Mucosa of rectum (tissue), 2 donors: ENCODE measurements at regions not wholly inside any gene's neighbourhood (a gene's known extent, or its start where the extent isn't known, plus 50 kb on each side); places are given as distances from the start of the nearest gene placed in this dataset.

Source experiments
- H3K27ac ChIP-seq, 2 donors: one replicate each; pipeline ENCODE4 v1.7.0; 2013; ENCODE audit warnings: inconsistent platforms in 2 of 2, low read depth in 2 of 2, low read length in 2 of 2
- H3K27me3 ChIP-seq, 2 donors: one replicate each; pipeline ENCODE4 v1.7.0; 2013; ENCODE audit warnings: low read length in 2 of 2; ENCODE audit not compliant: control insufficient read depth in 2 of 2, insufficient read depth in 2 of 2
- H3K36me3 ChIP-seq, 2 donors: one replicate each; pipeline ENCODE4 v1.7.0; 2013; ENCODE audit warnings: low read length in 2 of 2; ENCODE audit not compliant: control insufficient read depth in 2 of 2, insufficient read depth in 2 of 2
- H3K4me1 ChIP-seq, 2 donors: one replicate each; pipeline ENCODE4 v1.7.0; 2013; ENCODE audit warnings: low read length in 2 of 2, mild to moderate bottlenecking in 1 of 2; ENCODE audit not compliant: control insufficient read depth in 2 of 2, insufficient read depth in 2 of 2
- H3K4me3 ChIP-seq, 2 donors: one replicate each; pipeline ENCODE4 v1.7.0; 2013; ENCODE audit warnings: low read length in 2 of 2
- H3K9ac ChIP-seq, 2 donors: one replicate each; pipeline ENCODE4 v1.7.0; 2013; ENCODE audit warnings: low read length in 2 of 2, low read depth in 1 of 2, mild to moderate bottlenecking in 1 of 2
- H3K9me3 ChIP-seq, 2 donors: one replicate each; pipeline ENCODE4 v1.7.0; 2013; ENCODE audit warnings: low read length in 2 of 2; ENCODE audit not compliant: control insufficient read depth in 2 of 2
- donor health status: healthy.
- donor health status: Normal muscosa, but diverticular disease.

- no peak overlapping the region for H3K9ac ChIP-seq
- H3K9me3 ChIP-seq = peaks cover 0 to 12% of the 10 kb centered on the region in 2 donors
- no peaks in the 10 kb centered on the region for H3K27me3 ChIP-seq
- H3K4me3 ChIP-seq = no peak overlapping the region
- H3K4me1 ChIP-seq = no peaks in the 10 kb centered on the region
- no peak overlapping the region for H3K27ac ChIP-seq
- no peaks in the 10 kb centered on the region for H3K36me3 ChIP-seq
Measured at GRCh38 chr12:34392741-34393085, 370.4 kb downstream of the ALG10 start.

GRCh38 chr12:34393086-34393820 is 371.0 kb downstream of the ALG10 start:
- Histone ChIP-seq H3K36me3 (no peaks in the 10 kb centered on the region), H3K27me3 (no peaks in the 10 kb centered on the region), H3K4me3 (no peak overlapping the region), H3K9me3 (peaks cover 0 to 12% of the 10 kb centered on the region in 2 donors), H3K4me1 (no peaks in the 10 kb centered on the region), H3K27ac (no peak overlapping the region), H3K9ac (no peak overlapping the region)

GRCh38 chr12:34393821-34394150 is 371.5 kb downstream of the ALG10 start:
- Histone ChIP-seq H3K9ac (no peak overlapping the region), H3K4me1 (no peaks in the 10 kb centered on the region), H3K4me3 (no peak overlapping the region), H3K9me3 (peaks cover 0 to 10% of the 10 kb centered on the region in 2 donors), H3K27ac (no peak overlapping the region), H3K36me3 (no peaks in the 10 kb centered on the region), H3K27me3 (no peaks in the 10 kb centered on the region)

- H3K4me1 ChIP-seq = no peaks in the 10 kb centered on the region
- H3K36me3 ChIP-seq = no peaks in the 10 kb centered on the region
- H3K9me3 ChIP-seq = peaks cover 0 to 10% of the 10 kb centered on the region in 2 donors
- no peak overlapping the region for H3K27ac ChIP-seq
- H3K4me3 ChIP-seq = no peak overlapping the region
- no peaks in the 10 kb centered on the region for H3K27me3 ChIP-seq
- H3K9ac ChIP-seq = no peak overlapping the region
Measured at GRCh38 chr12:34394211-34395055, 372.1 kb downstream of the ALG10 start.

- Histone ChIP-seq H3K9ac (no peak overlapping the region), H3K4me3 (no peak overlapping the region), H3K27ac (no peak overlapping the region), H3K27me3 (no peaks in the 10 kb centered on the region), H3K9me3 (peaks cover 2 to 10% of the 10 kb centered on the region in 2 donors), H3K4me1 (no peaks in the 10 kb centered on the region), H3K36me3 (no peaks in the 10 kb centered on the region)
Measured at GRCh38 chr12:34395056-34396005, 373.0 kb downstream of the ALG10 start.

GRCh38 chr12:34396006-34396860 is 373.9 kb downstream of the ALG10 start:
- H3K9ac ChIP-seq = no peak overlapping the region
- no peaks in the 10 kb centered on the region for H3K36me3 ChIP-seq
- H3K27me3 ChIP-seq = no peaks in the 10 kb centered on the region
- H3K27ac ChIP-seq = no peak overlapping the region
- no peak overlapping the region for H3K4me3 ChIP-seq
- no peaks in the 10 kb centered on the region for H3K4me1 ChIP-seq
- peaks cover 4 to 8% of the 10 kb centered on the region in 2 donors for H3K9me3 ChIP-seq

DNA sequence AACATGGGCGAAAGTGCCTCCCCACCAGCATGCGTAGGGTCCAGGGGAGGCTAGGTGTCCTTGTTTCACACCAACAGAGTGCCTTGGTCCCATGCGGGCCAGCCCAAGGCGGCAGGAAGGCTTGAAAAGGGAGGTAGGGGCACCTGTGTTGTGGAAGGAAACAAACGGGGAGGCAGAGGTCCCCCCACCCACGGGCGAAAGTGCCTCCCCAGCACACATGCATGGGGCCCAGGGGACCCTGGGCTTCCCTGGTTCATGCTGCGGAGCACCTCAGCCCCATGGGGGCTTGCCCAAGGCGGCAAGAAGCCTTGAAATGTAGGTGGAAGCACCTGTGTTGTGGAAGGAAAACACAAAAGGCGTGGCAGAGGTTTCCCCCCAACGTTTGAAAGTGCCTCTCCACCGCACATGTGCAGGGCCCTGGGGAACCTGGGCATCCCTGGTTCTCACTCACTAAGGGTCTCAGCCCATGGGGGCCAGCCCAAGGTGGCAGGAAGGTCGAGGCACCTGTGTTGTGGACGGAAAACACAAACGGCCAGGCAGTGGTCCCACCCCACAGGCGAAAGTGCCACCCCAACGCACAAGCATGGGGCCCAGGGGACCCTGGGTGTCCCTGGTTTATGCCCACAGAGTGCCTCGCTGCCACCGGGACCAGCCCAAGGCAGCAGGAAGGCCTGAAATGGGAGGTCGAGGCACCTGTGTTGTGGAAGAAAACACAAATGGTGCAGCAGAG is 374.7 kb downstream of the ALG10 start:
- Histone ChIP-seq H3K4me1 (no peaks in the 10 kb centered on the region), H3K27me3 (no peaks in the 10 kb centered on the region), H3K9me3 (peaks cover 4 to 7% of the 10 kb centered on the region in 2 donors), H3K27ac (no peak overlapping the region), H3K9ac (no peak overlapping the region), H3K4me3 (no peak overlapping the region), H3K36me3 (no peaks in the 10 kb centered on the region)

DNA sequence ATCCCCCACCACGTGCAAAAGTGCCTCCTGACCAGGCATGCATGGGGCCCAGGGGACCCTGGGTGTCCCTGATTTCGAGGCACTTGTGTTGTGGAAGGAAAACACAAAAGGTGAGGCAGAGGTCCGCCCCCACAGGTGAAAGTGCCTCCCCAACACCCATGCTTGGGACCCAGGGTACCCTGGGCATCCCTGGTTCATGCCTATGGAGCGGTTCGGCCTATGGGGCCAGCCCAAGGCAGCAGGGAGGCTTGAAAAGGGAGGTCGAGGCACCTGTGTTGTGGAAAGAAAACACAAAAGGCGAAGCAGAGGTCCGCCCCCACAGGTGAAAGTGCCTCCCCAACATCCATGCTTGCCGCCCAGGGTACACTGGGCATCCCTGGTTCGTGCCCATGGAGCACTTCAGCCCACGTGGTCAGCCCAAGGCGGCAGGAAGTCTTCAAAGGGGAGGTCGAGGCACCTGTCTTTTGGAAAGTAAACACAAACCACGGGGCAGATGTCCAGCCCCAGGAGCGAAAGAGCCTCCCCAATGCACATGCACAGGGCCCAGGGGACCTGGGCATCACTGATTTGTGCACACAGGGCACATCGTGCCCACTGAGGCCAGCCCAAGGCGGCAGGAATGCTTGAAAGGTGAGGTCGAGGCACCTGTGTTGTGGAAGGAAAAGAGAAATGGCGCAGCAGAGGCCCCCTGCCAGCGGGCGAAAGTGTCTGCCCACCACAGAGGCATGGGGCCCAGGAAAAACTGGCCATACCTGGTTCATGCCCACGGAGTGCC is 375.5 kb downstream of the ALG10 start:
- no peak overlapping the region for H3K4me3 ChIP-seq
- H3K4me1 ChIP-seq = no peaks in the 10 kb centered on the region
- peaks cover 4 to 10% of the 10 kb centered on the region in 2 donors for H3K9me3 ChIP-seq

More for the DNA sequence above, 375.5 kb downstream of the ALG10 start:
- no peaks in the 10 kb centered on the region for H3K27me3 ChIP-seq
- no peak overlapping the region for H3K27ac ChIP-seq
- H3K9ac ChIP-seq = no peak overlapping the region
- no peaks in the 10 kb centered on the region for H3K36me3 ChIP-seq
